Peyer's patch (tissue), 4 donors: ENCODE measurements at regions not wholly inside any gene's neighbourhood (a gene's known extent, or its start where the extent isn't known, plus 50 kb on each side); places are given as distances from the start of the nearest gene placed in this dataset.

Experiments used
- DNase-seq, 3 donors: peaks; one replicate each; pipeline ENCODE4 v3.0.0-alpha.2; 2017 to 2019
- H3K27ac ChIP-seq, 4 donors: fragments of 200-600 bp; sonication (generic); one replicate each; pipeline ENCODE4 v1.5.1; 2016 to 2019
- H3K27me3 ChIP-seq, 2 donors: fragments of 200-600 bp; sonication (generic); one replicate each; pipeline ENCODE4 v1.5.1; 2019
- H3K36me3 ChIP-seq, 3 donors: fragments of 200-600 bp; sonication (generic); one replicate each; pipeline ENCODE4 v1.5.1; 2016 to 2019
- H3K4me1 ChIP-seq, 4 donors: fragments of 200-600 bp; sonication (generic); one replicate each; pipeline ENCODE4 v1.5.1; 2016 to 2019
- H3K4me3 ChIP-seq, 4 donors: fragments of 200-600 bp; sonication (generic); 1 replicate in 3 of 4; 2 replicates in 1 of 4; pipeline ENCODE4 v1.5.1; 2016 to 2019; ENCODE audit warnings: mild to moderate bottlenecking in 1 of 4
- H3K9me3 ChIP-seq, 4 donors: fragments of 200-600 bp; sonication (generic); one replicate each; pipeline ENCODE4 v1.5.1; 2016 to 2019; ENCODE audit warnings: mild to moderate bottlenecking in 1 of 4
- POLR2A ChIP-seq, 2 donors: fragments of 450-650 bp; IDR thresholded peaks; one replicate each; pipeline ENCODE4 v1.5.1; 2017; ENCODE audit warnings: antibody characterized with exemption in 2 of 2, mild to moderate bottlenecking in 2 of 2, moderate library complexity in 2 of 2
- TF ChIP-seq, protein P1 (sequence below), 6 experiments: fragments of 450-650 bp in 4 of 6; fragments of 200-600 bp in 2 of 6; sonication (generic) in 1 of 6; IDR thresholded peaks; one replicate each; pipeline ENCODE4 v1.5.1; 2017 to 2019; ENCODE audit warnings: antibody characterized with exemption in 6 of 6, mild to moderate bottlenecking in 3 of 6, moderate library complexity in 1 of 6

DNA sequence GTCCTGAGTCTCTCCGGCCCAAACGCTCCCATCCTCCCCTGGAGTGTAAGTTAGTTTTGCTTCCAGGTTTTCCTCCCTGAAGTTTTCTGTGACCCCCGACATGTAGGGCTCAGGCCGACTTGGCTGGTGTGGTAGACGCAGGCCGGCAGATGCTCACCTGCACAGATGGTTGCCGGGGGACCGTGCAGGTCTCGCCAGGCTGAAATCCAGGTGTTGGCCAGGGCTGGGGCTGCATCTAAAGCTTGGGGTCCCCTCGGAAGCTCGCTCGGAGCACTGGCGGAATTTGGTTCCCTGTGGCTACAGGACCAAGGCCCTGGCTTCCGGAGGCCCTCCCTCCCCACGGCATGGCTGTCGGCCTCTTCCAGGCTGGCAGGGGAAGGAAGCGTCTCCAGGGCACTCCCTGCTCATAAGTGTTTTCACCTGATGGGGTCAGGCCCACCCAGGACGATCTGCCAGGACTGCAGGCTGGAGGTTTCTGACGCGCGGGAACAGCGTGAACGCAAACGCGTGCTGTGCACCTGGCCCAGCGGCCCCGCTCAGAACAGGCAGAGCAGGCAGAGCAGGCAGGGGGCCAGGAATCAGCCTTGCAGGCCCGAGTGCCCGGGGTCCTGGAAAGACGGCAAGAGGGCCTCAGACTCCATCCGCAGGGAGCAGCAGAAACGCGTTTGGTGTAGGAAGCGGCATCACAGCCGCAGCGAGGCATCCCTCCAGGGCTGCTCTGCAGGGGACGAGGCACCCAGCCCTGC is 258.2 kb downstream of the BRD1 start:
- TF ChIP-seq, protein P1, sequence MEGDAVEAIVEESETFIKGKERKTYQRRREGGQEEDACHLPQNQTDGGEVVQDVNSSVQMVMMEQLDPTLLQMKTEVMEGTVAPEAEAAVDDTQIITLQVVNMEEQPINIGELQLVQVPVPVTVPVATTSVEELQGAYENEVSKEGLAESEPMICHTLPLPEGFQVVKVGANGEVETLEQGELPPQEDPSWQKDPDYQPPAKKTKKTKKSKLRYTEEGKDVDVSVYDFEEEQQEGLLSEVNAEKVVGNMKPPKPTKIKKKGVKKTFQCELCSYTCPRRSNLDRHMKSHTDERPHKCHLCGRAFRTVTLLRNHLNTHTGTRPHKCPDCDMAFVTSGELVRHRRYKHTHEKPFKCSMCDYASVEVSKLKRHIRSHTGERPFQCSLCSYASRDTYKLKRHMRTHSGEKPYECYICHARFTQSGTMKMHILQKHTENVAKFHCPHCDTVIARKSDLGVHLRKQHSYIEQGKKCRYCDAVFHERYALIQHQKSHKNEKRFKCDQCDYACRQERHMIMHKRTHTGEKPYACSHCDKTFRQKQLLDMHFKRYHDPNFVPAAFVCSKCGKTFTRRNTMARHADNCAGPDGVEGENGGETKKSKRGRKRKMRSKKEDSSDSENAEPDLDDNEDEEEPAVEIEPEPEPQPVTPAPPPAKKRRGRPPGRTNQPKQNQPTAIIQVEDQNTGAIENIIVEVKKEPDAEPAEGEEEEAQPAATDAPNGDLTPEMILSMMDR (IDR thresholded peaks at IDR 0.05) = no peak
- no peak for TF ChIP-seq POLR2A (IDR thresholded peaks at IDR 0.05)
- no peak overlapping the region for H3K27ac ChIP-seq
- peak in 2 of 3 donors; percentile 25 to 37 for DNase-seq
- no peaks in the 10 kb centered on the region for H3K9me3 ChIP-seq
- no peak overlapping the region for H3K4me3 ChIP-seq
- H3K27me3 ChIP-seq = no peaks in the 10 kb centered on the region
- no peaks in the 10 kb centered on the region for H3K4me1 ChIP-seq
- no peaks in the 10 kb centered on the region for H3K36me3 ChIP-seq

DNA sequence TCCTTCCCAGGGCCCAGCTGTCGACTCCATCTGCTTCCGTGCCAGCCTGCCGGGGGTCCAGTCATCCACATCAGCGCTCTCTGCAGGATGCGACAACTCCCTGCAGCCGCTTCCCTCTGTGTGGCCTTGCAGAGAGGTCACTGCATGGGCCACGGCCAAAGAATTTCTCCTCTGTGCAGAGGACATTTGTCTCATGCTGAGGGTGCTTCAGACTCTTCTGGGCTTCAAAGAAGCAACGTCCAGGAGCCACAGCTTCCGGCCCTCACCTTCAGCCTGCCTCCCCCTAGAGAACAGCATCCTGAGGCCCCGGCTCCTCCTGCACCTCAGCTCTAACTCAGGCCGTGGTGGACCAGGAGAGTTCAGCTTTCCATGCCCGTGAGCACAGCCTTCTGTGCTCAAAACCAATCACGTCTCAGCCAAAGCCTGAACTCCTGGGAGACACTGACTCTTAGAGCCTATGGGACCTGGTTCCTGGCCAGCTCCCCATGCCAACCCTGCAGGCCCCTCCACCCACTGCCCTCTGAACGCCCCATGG is 258.9 kb downstream of the BRD1 start:
- H3K4me1 ChIP-seq = no peaks in the 10 kb centered on the region
- no peak overlapping the region for H3K27ac ChIP-seq
- H3K9me3 ChIP-seq = no peaks in the 10 kb centered on the region
- TF ChIP-seq, protein P1 (IDR thresholded peaks at IDR 0.05) = no peak
- no peak for TF ChIP-seq POLR2A (IDR thresholded peaks at IDR 0.05)
- H3K36me3 ChIP-seq = no peaks in the 10 kb centered on the region
- no peak overlapping the region for H3K4me3 ChIP-seq
- DNase-seq = peak in 2 of 3 donors; percentile 24 to 39
- no peaks in the 10 kb centered on the region for H3K27me3 ChIP-seq

DNA sequence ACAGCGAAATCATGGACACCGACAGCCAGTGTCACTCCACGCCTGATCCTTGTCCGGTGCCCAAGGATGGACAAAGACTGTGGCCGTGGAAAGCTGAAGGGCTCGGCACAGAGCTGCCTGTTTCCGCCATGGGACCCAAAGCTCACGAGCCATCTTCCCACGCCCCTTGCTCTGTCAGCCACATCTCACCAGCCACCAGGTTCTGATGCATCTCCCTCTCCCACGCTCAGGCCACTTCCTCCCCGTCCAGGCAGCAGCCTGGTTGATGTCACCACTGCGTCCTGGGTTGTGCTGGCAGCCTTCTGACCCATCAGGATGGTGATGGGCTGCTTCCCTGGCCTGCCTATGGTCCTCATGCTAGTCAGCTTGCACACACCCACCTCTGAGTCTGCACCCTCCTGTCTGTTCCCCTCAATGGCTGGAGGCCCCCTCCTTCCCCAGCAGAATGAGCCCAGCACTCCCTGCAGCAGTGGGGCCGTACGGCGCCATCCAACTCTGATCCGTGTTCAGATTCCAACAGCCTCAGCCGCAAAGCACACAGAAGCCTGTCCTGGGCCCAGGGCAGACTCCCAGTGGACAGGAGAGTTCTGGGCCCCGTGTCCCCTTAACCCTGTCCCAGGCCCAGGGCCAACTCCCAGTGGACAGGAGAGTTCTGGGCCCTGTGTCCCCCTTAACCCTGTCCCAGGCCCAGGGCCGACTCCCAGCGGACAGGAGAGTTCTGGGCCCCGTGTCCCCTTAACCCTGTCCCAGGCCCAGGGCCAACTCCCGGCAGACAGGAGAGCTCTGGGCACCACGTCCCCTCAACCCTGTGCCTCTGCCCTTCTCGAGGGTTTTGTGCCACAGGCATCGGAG is 259.5 kb downstream of the BRD1 start:
- Histone ChIP-seq H3K4me3 (no peak overlapping the region), H3K4me1 (no peaks in the 10 kb centered on the region), H3K36me3 (no peaks in the 10 kb centered on the region), H3K9me3 (no peaks in the 10 kb centered on the region), H3K27ac (no peak overlapping the region), H3K27me3 (no peaks in the 10 kb centered on the region)
- TF ChIP-seq, protein P1 (IDR thresholded peaks at IDR 0.05) = no peak
- TF ChIP-seq POLR2A (IDR thresholded peaks at IDR 0.05) = no peak
- peak in 2 of 3 donors; percentile 34 to 39 for DNase-seq

DNA sequence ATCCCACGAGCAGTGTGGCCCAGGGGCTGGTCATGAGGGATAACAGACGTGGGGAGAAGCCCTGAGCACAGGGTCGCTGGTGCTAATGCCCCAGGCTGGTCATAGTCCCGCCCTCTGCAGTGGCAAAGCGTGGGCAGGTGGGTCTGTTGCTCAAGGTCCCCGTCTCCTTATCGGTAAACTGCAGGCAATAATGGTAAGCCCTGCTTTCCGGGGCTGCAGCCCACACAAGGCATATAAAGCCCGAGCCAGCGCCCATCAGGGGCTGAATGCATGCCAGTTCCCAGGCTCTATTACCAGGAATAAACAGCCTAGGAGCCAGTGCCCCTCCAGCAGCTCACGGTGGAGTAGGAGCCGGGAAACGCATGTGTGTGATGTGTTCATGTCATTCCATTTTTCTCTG is 261.0 kb downstream of the BRD1 start:
- Histone ChIP-seq H3K4me1 (no peaks in the 10 kb centered on the region), H3K4me3 (no peak overlapping the region), H3K36me3 (no peaks in the 10 kb centered on the region), H3K27ac (no peak overlapping the region), H3K27me3 (no peaks in the 10 kb centered on the region), H3K9me3 (no peaks in the 10 kb centered on the region)
- no peak for TF ChIP-seq POLR2A (IDR thresholded peaks at IDR 0.05)
- TF ChIP-seq, protein P1 (IDR thresholded peaks at IDR 0.05) = no peak
- peak in 2 of 3 donors; percentile 25 to 33 for DNase-seq

DNA sequence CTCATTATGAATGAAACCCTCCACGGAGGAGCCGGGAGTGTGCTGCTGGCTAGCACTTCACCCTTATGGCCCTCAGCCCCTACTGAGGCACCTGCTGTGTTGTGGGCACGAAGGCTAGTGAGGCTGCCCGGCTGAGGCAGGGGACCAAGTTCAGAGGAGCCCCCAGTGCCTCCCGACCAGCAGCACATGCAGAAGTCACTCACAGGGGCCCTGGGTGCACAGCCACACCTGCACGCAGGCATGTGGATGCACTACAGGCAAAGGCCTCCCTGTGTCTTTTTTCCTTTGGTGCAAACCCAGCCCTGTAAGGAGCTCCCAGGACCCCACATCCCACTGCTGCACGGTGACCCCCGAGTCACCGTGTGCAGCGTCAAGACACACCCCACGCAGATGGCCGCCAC is 261.5 kb downstream of the BRD1 start:
- no peak for TF ChIP-seq POLR2A (IDR thresholded peaks at IDR 0.05)
- TF ChIP-seq, protein P1 (IDR thresholded peaks at IDR 0.05) = no peak
- H3K27me3 ChIP-seq = no peaks in the 10 kb centered on the region
- no peaks in the 10 kb centered on the region for H3K9me3 ChIP-seq
- H3K36me3 ChIP-seq = no peaks in the 10 kb centered on the region
- peak in 2 of 3 donors; percentile 18 to 19 for DNase-seq
- H3K4me3 ChIP-seq = no peak overlapping the region
- no peak overlapping the region for H3K27ac ChIP-seq
- no peaks in the 10 kb centered on the region for H3K4me1 ChIP-seq
